Right lobe of liver (tissue), 6 donors: ENCODE measurements at regions not wholly inside any gene's neighbourhood (a gene's known extent, or its start where the extent isn't known, plus 50 kb on each side); places are given as distances from the start of the nearest gene placed in this dataset.

ENCODE experiments used
- ATAC-seq, 4 donors: fragments of 200-7000 bp; cut with Tn5 transposase; one replicate each; pipeline ENCODE4 v1.9.1; 2020; ENCODE audit warnings: mild to moderate bottlenecking in 4 of 4, moderate library complexity in 4 of 4
- DNase-seq, 3 donors: peaks; one replicate each; pipeline ENCODE4 v3.0.0-alpha.2; 2020
- H3K27ac ChIP-seq, 3 donors: fragments of 200-600 bp; one replicate each; pipeline ENCODE4 v1.8.0; 2022
- H3K27me3 ChIP-seq, 2 donors: fragments of 200-600 bp; one replicate each; pipeline ENCODE4 v1.8.0; 2022
- H3K36me3 ChIP-seq, 4 donors: fragments of 200-600 bp; sonication (generic) in 1 of 4; one replicate each; pipeline versions ENCODE4 v1.5.1 to v1.8.0; 2017 to 2022; ENCODE audit warnings: control low read depth in 1 of 4
- H3K4me1 ChIP-seq, 4 donors: fragments of 200-600 bp; sonication (generic) in 1 of 4; one replicate each; pipeline versions ENCODE4 v1.5.1 to v1.8.0; 2017 to 2022; ENCODE audit warnings: control low read depth in 1 of 4
- H3K4me3 ChIP-seq, 3 donors: fragments of 200-600 bp; one replicate each; pipeline ENCODE4 v1.8.0; 2022
- H3K9me3 ChIP-seq, 4 donors: fragments of 200-600 bp; sonication (generic) in 1 of 4; one replicate each; pipeline versions ENCODE4 v1.5.1 to v1.8.0; 2017 to 2022; ENCODE audit warnings: control low read depth in 1 of 4
- POLR2A ChIP-seq: fragments of 450-650 bp; IDR thresholded peaks from one replicate; pipeline ENCODE4 v1.6.1; 2017; ENCODE audit warnings: antibody characterized with exemption, mild to moderate bottlenecking
- WGBS: methylation state at CpG from one replicate; pipeline ENCODE4 v1.1.6; 2018; ENCODE audit warnings: low coverage, low lambda C conversion rate; ENCODE audit not compliant: insufficient coverage; ENCODE audit errors: missing lambda C conversion rate; 5-methylcytosine and 5-hydroxymethylcytosine counted together
- intact Hi-C, 2 donors: fragments of 100-400 bp; cut with DNase I; formaldehyde crosslinking; loops; one replicate each; pipeline versions ENCODE4 v1.11.2 to v1.14.1; 2022
- TF ChIP-seq, protein P1 (sequence below), 4 donors: fragments of 200-600 bp in 3 of 4; fragments of 450-650 bp in 1 of 4; IDR thresholded peaks; one replicate each; pipeline versions ENCODE4 v1.5.1 to v1.8.0; 2016 to 2022; ENCODE audit warnings: antibody characterized with exemption in 4 of 4, mild to moderate bottlenecking in 2 of 4
- donor health status: DM: no; HTN: yes; CAD: no.
- donor health status: DM: no; HTN: no; CAD: no.
- donor health status: DM: no; HTN: no; CAD: no.
- donor health status: DM: no; HTN: yes; CAD: no.
- donor health status: DM: no; HTN: yes; CAD: no.

- no peaks in the 10 kb centered on the region for H3K9me3 ChIP-seq
- H3K27me3 ChIP-seq: no peaks in the 10 kb centered on the region
- no peak for DNase-seq
- no peaks in the 10 kb centered on the region for H3K36me3 ChIP-seq
- TF ChIP-seq, protein P1, sequence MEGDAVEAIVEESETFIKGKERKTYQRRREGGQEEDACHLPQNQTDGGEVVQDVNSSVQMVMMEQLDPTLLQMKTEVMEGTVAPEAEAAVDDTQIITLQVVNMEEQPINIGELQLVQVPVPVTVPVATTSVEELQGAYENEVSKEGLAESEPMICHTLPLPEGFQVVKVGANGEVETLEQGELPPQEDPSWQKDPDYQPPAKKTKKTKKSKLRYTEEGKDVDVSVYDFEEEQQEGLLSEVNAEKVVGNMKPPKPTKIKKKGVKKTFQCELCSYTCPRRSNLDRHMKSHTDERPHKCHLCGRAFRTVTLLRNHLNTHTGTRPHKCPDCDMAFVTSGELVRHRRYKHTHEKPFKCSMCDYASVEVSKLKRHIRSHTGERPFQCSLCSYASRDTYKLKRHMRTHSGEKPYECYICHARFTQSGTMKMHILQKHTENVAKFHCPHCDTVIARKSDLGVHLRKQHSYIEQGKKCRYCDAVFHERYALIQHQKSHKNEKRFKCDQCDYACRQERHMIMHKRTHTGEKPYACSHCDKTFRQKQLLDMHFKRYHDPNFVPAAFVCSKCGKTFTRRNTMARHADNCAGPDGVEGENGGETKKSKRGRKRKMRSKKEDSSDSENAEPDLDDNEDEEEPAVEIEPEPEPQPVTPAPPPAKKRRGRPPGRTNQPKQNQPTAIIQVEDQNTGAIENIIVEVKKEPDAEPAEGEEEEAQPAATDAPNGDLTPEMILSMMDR (IDR thresholded peaks at IDR 0.05): no peak
- no peak for TF ChIP-seq POLR2A
- no peak overlapping the region for H3K27ac ChIP-seq
- H3K4me1 ChIP-seq: no peaks in the 10 kb centered on the region
- ATAC-seq: no peak
- intact Hi-C loops: no loop called here
- H3K4me3 ChIP-seq: no peak overlapping the region
- WGBS: 50% methylated on average over 1 of the region's 1 CpG
Observed at GRCh38 chr3:176969066-176969465, 228.2 kb downstream of the TBL1XR1 start.

DNA sequence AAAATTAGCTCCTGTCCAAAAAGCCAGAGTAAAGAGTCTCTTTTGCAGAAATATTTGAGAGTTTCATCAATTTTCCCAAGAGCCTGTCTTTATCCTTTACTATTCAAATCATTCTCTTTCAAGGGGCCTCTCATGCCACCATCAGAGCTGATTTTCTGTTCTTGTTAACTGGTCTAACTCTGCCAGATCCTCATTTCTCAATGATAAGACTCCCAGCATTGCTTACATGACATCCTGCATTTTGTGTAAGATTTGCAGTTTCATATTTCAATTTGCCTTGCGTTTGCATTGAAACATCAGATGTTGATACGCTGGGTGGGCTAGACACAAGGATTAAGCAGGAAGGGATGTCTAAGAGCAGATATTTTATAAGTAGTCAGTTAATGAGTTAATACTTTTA is 228.7 kb downstream of the TBL1XR1 start:
- TF ChIP-seq, protein P1 (IDR thresholded peaks at IDR 0.05): no peak
- Histone ChIP-seq H3K36me3 (no peaks in the 10 kb centered on the region), H3K9me3 (no peaks in the 10 kb centered on the region), H3K4me3 (no peak overlapping the region), H3K27ac (no peak overlapping the region), H3K4me1 (no peaks in the 10 kb centered on the region), H3K27me3 (no peaks in the 10 kb centered on the region)
- intact Hi-C loops: no loop called here
- DNase-seq (no peak), ATAC-seq (no peak)
- 92% methylated on average over 2 of the region's 2 CpGs for WGBS

GRCh38 chr3:176967522-176967921 is 229.8 kb downstream of the TBL1XR1 start:
- intact Hi-C loops: no loop called here
- no peak for DNase-seq
- no peak for ATAC-seq
- no peak overlapping the region for H3K4me3 ChIP-seq
- 71% methylated on average over 3 of the region's 3 CpGs for WGBS
- no peak overlapping the region for H3K27ac ChIP-seq
- H3K4me1 ChIP-seq: no peaks in the 10 kb centered on the region
- TF ChIP-seq, protein P1 (IDR thresholded peaks at IDR 0.05): no peak
- TF ChIP-seq POLR2A: no peak
- H3K9me3 ChIP-seq: no peaks in the 10 kb centered on the region
- no peaks in the 10 kb centered on the region for H3K27me3 ChIP-seq
- no peaks in the 10 kb centered on the region for H3K36me3 ChIP-seq

DNA sequence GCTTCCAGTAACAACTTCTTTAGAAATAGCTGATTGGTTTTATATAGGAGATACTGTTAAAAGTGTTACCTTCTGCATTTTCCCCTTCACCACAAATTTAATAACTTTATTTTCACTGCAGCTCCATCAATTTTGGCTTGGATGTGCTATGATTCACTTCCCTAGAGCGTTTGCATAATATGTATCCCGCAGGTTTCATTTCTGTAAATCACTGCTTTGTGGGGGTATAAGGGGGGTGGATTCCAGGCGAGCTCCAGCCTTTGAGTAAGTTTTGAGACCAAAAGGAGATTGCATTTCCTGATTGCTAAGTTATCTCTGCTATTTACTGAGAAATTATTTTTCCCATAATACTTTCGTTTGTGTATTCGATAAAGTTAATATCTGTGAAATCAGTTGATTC is 232.6 kb downstream of the TBL1XR1 start:
- no peak for ATAC-seq
- no peak for DNase-seq
- intact Hi-C loops: no loop called here
- H3K4me1 ChIP-seq: no peaks in the 10 kb centered on the region
- WGBS: 65% methylated on average over 4 of the region's 5 CpGs
- no peak overlapping the region for H3K27ac ChIP-seq
- no peaks in the 10 kb centered on the region for H3K27me3 ChIP-seq
- no peak overlapping the region for H3K4me3 ChIP-seq
- no peaks in the 10 kb centered on the region for H3K9me3 ChIP-seq
- no peak for TF ChIP-seq POLR2A
- TF ChIP-seq, protein P1 (IDR thresholded peaks at IDR 0.05): no peak
- H3K36me3 ChIP-seq: no peaks in the 10 kb centered on the region

DNA sequence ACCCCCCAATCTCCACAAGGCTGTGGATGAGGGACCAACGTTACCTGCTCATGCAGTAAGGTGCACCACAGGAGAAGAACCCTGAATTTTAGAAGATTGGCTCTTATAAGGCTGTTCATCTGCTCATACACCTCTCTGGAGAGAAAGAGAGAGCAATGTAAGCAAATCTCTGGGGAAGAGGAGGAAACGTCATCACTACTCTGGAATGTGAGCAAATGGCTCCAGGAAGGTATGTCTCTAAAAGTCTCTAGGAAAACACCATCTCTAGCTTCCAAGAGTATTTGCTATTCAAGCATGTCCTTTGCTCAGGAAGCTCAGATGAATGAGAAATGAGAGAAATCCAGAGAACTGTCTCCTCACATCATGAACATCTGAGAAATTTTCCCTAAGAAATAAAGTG is 235.4 kb downstream of the TBL1XR1 start:
- intact Hi-C loops: no loop called here
- H3K36me3 ChIP-seq: no peaks in the 10 kb centered on the region
- WGBS: 56% methylated on average over 2 of the region's 2 CpGs
- H3K27me3 ChIP-seq: no peaks in the 10 kb centered on the region
- no peak for TF ChIP-seq POLR2A
- TF ChIP-seq, protein P1 (IDR thresholded peaks at IDR 0.05): no peak
- no peak for ATAC-seq
- DNase-seq: no peak
- H3K27ac ChIP-seq: no peak overlapping the region
- no peaks in the 10 kb centered on the region for H3K9me3 ChIP-seq
- no peak overlapping the region for H3K4me3 ChIP-seq
- H3K4me1 ChIP-seq: no peaks in the 10 kb centered on the region
